HepG2 (cell line): ENCODE measurements at regions not wholly inside any gene's neighbourhood (a gene's known extent, or its start where the extent isn't known, plus 50 kb on each side); places are given as distances from the start of the nearest gene placed in this dataset.

Experiments
- CTCF ChIP-seq: sonication (generic); formaldehyde crosslinking; IDR thresholded peaks from 2 replicates; pipeline ENCODE4 v1.5.0; 2020; ENCODE audit warnings: mild to moderate bottlenecking, missing genetic modification reagents, moderate library complexity
- NFYB ChIP-seq: sonication (generic); formaldehyde crosslinking; IDR thresholded peaks from 2 replicates; pipeline ENCODE4 v1.4.0; 2020; ENCODE audit warnings: missing genetic modification reagents
- RAD51 ChIP-seq: fragments of 450-650 bp; IDR thresholded peaks from 2 replicates; pipeline ENCODE4 v1.6.1; 2016; ENCODE audit warnings: borderline replicate concordance
- ZGPAT ChIP-seq: IDR thresholded peaks from 2 replicates; pipeline ENCODE4 v1.6.1; 2016; ENCODE audit warnings: mild to moderate bottlenecking
- ZNF704 ChIP-seq: sonication (generic); formaldehyde crosslinking; IDR thresholded peaks from 2 replicates; pipeline ENCODE4 v1.8.1; 2023; ENCODE audit warnings: mild to moderate bottlenecking, inconsistent platforms, moderate library complexity, missing genetic modification reagents, borderline replicate concordance

DNA sequence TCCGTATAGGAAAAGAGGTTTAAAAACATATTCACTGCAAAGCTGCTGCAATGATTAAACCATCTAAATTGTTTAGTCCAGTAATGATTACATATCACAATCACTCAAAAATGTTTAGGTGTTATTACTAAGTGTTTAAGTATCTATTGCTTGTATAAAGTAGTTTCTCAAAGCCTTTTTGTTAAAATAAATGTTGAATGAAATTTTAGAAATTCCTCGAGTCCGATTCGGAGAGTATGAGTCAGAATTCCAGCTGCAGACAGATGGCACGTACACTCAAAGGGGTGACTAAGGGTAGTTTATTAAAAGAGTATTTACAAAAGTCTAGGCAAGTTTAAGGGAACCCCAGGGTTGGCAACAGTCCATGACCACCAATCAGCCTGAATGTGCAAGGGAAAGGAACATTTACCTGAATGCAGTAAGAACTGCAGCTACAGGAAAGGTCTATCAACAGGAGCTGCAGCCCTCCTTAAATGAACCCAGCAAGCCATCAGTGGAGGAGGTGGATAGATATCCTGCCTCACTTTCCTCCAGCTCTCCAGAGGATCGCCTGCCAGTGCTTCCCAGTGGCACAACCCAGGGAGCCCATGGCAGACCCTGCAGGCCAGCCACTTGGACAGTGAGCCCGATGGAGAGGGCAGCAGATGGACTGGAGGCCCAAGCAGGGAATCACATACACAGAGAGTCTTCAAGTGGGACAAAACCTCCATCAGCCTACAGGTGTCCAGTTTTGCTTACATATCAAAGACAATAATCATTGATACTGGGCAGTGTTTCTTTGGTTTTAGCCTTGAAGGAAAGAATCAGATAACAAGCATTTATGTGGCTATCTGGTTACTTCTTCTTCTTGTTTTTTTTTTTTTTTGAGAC, 92.1 kb upstream of the SLC44A3 start:
- TF ChIP-seq ZGPAT (CRISPR knock-in tag), result no peak
- TF ChIP-seq ZNF704, result no peak
- TF ChIP-seq NFYB (CRISPR knock-in tag), result no peak
- TF ChIP-seq CTCF, result no peak
- TF ChIP-seq RAD51, result no peak
